ENCODE measurements at regions not wholly inside any gene's neighbourhood (a gene's known extent, or its start where the extent isn't known, plus 50 kb on each side); places are given as distances from the start of the nearest gene placed in this dataset.
"Not testable (repeated sequence)": the region's sequence is repeated elsewhere in the genome, so short reads cannot be mapped to it uniquely, and the experiment has no call there.

DNA sequence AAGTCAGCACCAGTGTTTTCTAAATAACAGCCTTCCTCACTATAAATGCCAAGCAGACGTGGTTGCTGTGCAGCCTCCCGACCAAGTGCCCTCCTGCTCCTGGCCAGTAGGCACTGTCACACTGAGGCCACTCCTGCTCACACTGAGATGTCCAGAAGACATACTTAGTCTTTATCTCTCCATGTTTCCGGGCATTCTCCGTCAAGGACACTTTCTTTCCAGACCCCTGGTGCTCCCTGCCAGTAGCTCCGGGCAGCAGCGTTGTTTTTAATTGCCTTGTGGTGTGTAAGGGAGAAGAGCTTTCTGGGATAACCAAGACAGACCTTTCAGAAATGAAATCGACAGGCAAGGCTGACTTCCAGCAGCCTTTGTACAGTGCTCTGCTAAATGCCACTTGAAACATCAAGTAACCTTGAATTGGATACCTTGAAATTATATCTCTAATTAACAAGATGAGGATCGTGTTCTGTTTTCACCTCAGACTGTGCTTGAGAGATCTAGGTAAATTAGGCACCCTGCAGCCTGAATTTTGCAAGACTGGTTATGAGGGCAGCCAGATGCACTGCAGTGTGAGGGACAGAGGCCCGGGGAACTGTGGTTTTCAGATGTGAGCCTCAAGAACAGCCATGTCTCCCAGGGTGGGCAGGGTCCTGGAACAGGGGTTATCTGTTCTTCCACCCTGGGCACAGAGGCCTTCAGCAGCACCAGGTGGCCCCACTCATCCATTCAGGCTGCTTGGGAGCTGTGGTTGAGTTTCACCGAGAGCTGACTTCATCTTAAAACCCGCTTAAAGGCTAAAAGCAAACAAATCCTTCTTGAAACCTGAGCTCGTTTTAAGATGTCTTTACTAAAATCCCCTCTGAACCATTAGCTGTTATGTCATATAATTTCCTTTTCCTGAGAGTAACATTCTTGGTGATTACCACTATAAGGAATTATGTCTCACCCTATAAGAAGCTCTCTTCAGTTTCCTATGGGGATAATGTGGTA lies 105.5 kb upstream of the IL12A start:
- peaks cover 5% of the 10 kb centered on the region for H3K27me3 Mint-ChIP-seq (ENCODE audit: low read depth)
- no peak overlapping the region for H3K27ac Mint-ChIP-seq
- no peak overlapping the region for H3K4me3 Mint-ChIP-seq
- H3K36me3 Mint-ChIP-seq (ENCODE audit: low read depth): no peaks in the 10 kb centered on the region
- H3K9me3 Mint-ChIP-seq: no peaks in the 10 kb centered on the region
- H3K4me1 Mint-ChIP-seq (ENCODE audit: low read depth): peaks cover 2% of the 10 kb centered on the region

DNA sequence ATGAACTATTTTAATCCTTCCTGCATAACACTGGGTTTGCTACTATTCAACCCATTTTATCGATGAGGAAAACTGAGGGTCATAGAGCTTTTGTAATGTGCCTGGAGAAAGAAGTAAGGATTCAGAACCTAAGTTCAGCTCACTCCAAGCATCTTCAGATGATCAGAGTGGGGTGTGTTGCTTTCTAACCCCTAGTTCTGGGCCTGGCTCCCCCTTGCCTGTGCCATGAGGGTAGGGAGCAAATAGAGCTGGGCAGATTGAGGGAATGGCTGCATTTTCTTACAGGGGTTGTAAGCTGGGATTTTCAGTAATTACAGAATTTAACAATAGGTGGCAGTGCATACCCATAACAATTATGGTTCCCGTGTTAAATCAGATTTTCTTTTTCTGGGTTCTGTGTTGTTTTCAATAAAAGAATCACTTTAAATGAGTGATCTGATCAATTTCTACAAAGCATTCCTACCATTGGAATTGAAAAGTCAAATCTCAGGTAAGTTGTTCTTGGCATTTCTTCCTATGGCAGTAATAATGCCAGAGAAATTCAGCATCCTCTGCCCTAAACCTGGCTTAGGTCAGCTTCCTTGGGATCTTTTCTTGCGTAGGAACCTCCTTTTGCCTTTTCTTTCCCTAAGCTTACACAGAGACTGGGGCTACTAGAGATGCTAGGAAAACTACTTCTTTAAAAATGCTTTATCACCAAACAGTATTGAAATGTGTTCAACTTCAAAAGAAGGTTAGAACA lies 103.8 kb upstream of the IL12A start:
- Mint-ChIP-seq H3K27me3 (ENCODE audit: low read depth) (peaks cover 17% of the 10 kb centered on the region), H3K9me3 (no peaks in the 10 kb centered on the region), H3K4me1 (ENCODE audit: low read depth) (no peaks in the 10 kb centered on the region), H3K27ac (no peak overlapping the region), H3K4me3 (no peak overlapping the region), H3K36me3 (ENCODE audit: low read depth) (no peaks in the 10 kb centered on the region)

DNA sequence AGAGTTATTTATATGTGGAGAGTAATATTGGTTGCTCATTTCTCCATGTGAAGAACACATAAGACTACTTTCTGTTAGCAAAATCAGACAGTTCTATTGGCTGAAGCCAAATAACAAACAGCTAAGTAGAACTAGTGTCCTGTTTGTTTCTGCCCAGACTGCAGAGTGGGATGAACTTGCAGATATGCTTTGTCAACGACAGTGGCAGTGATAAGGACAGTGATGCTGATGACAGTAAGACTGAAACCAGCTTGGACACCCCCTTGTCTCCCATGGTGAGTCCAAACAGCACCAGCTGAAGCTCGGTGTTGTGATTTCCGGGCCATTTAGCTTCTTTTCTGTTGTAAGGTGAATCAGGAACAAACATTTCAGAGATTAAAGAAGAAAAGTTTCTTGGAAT lies 102.6 kb upstream of the IL12A start:
- Mint-ChIP-seq H3K4me1 (ENCODE audit: low read depth) (no peaks in the 10 kb centered on the region), H3K36me3 (ENCODE audit: low read depth) (no peaks in the 10 kb centered on the region), H3K9me3 (no peaks in the 10 kb centered on the region), H3K27ac (no peak overlapping the region), H3K27me3 (ENCODE audit: low read depth) (peaks cover 17% of the 10 kb centered on the region), H3K4me3 (no peak overlapping the region)

DNA sequence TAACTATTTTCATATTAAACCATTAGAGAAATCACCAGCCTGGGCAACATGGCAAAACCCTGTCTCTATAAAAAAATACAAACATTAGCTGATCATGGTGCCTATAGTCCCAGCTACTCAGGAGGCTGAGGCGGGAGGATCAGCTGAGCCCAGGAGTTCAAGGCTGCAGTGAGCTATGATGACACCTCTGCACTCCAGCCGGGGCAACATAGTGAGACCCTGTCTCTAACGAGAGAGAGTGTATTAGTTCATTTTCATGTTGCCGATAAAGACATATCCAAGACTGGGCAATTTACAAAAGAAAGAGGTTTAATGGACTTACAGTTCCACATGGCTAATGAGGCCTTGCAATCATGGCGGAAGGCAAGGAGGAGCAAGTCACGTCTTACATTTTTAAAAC lies 102.1 kb upstream of the IL12A start:
- H3K9me3 Mint-ChIP-seq; H3K36me3 Mint-ChIP-seq (ENCODE audit: low read depth); H3K4me3 Mint-ChIP-seq; H3K27ac Mint-ChIP-seq; H3K4me1 Mint-ChIP-seq (ENCODE audit: low read depth): not testable (repeated sequence)
- peaks cover 17% of the 10 kb centered on the region for H3K27me3 Mint-ChIP-seq (ENCODE audit: low read depth)

DNA sequence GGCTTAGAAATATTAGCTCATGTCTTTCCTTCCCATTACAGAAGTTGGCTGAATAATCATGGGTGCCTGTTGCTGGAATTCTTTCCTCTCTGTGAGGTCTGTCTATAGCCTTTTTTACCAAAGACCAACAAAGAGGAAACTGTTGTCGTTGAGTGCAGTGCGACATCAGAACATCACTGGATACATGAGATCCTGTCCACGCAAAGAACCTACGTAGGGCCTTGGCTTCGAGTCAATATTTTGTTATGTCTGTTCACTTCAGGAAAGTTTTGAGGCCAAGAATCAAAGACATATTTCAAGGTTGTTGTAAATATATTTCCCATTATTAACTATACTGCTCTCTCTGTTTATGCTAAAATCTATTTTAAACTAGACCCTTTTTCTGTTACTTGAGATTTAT lies 101.5 kb upstream of the IL12A start:
- H3K4me1 Mint-ChIP-seq (ENCODE audit: low read depth): no peaks in the 10 kb centered on the region
- no peaks in the 10 kb centered on the region for H3K36me3 Mint-ChIP-seq (ENCODE audit: low read depth)
- peaks cover 17% of the 10 kb centered on the region for H3K27me3 Mint-ChIP-seq (ENCODE audit: low read depth)
- H3K9me3 Mint-ChIP-seq: no peaks in the 10 kb centered on the region
- H3K27ac Mint-ChIP-seq: no peak overlapping the region
- no peak overlapping the region for H3K4me3 Mint-ChIP-seq

DNA sequence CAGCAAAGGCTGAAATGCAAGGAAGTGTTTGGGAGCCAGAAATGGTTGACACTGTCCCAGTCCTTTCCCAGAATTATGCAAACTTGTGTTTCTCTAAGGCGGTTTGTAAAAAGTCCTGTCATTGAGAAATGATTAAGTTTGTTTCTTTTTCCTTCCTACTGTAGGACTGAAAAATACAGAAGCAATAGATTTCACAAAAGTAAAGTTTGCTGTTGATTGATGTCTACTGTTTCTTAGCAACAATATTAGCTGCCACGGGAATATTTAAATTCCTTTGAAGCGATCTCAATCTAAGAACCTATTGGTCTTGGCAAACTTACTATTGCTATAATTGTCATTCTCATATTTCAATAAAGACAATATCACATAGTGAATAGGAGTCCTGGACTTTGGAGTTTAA lies 100.7 kb upstream of the IL12A start:
- H3K4me1 Mint-ChIP-seq (ENCODE audit: low read depth): no peaks in the 10 kb centered on the region
- peaks cover 16% of the 10 kb centered on the region for H3K27me3 Mint-ChIP-seq (ENCODE audit: low read depth)
- no peaks in the 10 kb centered on the region for H3K9me3 Mint-ChIP-seq
- no peaks in the 10 kb centered on the region for H3K36me3 Mint-ChIP-seq (ENCODE audit: low read depth)
- no peak overlapping the region for H3K4me3 Mint-ChIP-seq
- no peak overlapping the region for H3K27ac Mint-ChIP-seq

DNA sequence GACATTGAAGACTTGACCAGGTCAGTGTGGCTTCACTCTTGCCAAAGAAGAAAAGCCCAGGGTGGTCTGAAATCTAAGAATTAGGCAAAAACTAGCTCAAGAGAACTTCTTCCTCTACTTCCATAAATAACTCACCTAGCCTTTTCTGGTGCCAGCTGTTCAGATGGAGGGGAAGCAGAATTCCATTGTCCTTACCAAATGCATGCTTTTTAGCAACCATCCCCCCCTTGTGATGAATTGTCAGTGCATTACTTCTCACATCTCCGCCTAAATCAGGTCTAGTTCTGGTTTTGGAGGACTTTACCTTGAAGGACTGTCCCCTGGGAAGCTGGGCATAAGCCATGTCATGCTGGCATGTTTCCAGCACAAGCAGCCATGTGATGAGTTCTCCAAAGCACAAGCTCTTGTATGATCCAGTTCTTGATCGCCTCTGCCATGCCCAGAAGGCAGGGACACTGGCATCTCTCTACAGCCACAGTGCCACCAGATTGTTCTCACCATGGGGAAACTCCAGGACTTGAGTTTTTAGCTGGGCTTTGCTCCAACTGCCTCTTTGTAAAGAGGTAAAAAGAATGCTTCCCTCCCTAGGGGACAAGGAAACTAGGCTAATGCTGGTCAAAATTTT lies 96.4 kb upstream of the IL12A start:
- Mint-ChIP-seq H3K27ac (no peak overlapping the region), H3K36me3 (ENCODE audit: low read depth) (no peaks in the 10 kb centered on the region), H3K4me1 (ENCODE audit: low read depth) (no peaks in the 10 kb centered on the region), H3K9me3 (no peaks in the 10 kb centered on the region), H3K4me3 (no peak overlapping the region), H3K27me3 (ENCODE audit: low read depth) (peaks cover 30% of the 10 kb centered on the region)

DNA sequence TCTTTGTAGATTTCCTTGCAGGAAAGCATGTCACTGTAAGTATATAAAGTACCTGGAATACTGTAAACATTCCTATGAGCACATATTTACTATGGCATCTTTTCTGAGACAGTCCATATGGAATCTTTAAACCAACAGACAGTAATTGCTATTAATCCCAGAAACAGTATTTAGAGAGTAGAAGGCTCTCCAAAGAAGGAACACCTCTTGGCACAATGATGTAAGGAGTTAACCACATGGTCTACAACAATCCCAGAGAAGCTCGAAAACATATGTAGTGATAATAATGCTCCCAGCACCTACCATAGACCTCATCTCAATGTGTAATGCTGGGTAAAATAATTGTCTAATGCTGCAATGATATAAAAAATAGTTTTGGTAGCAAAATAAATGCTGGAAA lies 95.8 kb upstream of the IL12A start:
- H3K4me1 Mint-ChIP-seq (ENCODE audit: low read depth): no peaks in the 10 kb centered on the region
- no peaks in the 10 kb centered on the region for H3K36me3 Mint-ChIP-seq (ENCODE audit: low read depth)
- H3K27me3 Mint-ChIP-seq (ENCODE audit: low read depth): peaks cover 35% of the 10 kb centered on the region
- no peak overlapping the region for H3K4me3 Mint-ChIP-seq
- no peak overlapping the region for H3K27ac Mint-ChIP-seq
- H3K9me3 Mint-ChIP-seq: no peaks in the 10 kb centered on the region

DNA sequence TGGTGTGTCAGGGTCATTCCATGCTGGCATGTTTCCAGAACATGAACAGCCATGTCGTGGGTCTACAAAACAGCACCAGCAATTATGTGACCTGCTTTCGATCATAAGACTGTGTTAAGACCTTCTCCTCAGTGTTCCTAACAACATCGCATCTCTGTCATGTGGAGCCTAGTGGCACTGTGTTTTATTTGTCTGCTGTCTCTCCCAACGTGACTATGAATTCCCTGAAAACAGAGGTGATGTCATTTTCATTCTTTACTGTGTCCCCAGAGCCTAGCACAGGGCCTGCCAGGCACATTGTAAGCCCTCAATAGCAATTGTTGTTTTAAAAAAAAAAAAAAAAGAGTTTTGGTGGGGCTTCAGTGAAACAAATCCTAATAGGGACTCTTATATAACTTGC lies 94.2 kb upstream of the IL12A start:
- Mint-ChIP-seq H3K27me3 (ENCODE audit: low read depth) (peaks cover 26% of the 10 kb centered on the region), H3K27ac (no peak overlapping the region), H3K4me3 (no peak overlapping the region), H3K4me1 (ENCODE audit: low read depth) (no peaks in the 10 kb centered on the region), H3K36me3 (ENCODE audit: low read depth) (no peaks in the 10 kb centered on the region), H3K9me3 (no peaks in the 10 kb centered on the region)

DNA sequence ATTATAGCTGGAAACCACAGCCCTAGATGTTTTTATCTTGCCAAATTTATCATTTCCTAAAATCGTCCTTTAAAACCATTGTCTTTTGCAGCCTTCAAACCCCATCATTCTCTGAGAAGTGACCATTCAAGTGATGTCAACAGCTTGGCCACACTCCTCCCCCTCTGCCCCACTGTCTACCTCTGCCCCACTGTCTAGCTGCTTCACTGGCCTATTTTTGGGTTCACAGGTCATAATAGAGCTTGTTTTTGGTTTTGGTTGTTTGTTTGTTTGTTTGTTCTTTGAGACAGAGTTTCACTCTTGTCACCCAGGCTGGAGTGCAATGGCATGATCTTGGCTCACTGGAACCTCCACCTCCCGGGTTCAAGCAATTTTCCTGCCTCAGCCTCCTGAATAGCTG lies 93.2 kb upstream of the IL12A start:
- Mint-ChIP-seq H3K27ac (no peak overlapping the region), H3K36me3 (ENCODE audit: low read depth) (no peaks in the 10 kb centered on the region), H3K4me1 (ENCODE audit: low read depth) (no peaks in the 10 kb centered on the region), H3K27me3 (ENCODE audit: low read depth) (peaks cover 28% of the 10 kb centered on the region), H3K9me3 (no peaks in the 10 kb centered on the region), H3K4me3 (no peak overlapping the region)

DNA sequence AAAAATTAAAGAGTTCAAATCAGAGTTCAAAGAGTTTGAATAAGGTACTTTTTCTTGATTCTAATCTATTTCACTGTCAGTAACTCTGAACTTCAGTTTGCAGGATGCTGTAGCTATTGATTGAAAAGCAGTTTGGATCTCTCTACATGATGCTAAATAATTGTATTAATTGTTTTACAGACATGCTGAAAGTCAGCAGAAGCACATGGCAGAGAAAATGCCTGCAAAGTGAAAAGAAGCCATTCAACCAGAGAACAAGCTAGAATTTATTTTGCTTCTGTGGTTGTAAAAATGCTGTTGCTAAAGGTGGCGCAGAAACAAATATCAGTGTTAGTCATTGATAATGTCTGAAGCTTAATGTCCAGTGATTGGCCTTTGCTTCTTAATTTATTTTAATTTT lies 92.1 kb upstream of the IL12A start:
- H3K27me3 Mint-ChIP-seq (ENCODE audit: low read depth): peaks cover 32% of the 10 kb centered on the region

DNA sequence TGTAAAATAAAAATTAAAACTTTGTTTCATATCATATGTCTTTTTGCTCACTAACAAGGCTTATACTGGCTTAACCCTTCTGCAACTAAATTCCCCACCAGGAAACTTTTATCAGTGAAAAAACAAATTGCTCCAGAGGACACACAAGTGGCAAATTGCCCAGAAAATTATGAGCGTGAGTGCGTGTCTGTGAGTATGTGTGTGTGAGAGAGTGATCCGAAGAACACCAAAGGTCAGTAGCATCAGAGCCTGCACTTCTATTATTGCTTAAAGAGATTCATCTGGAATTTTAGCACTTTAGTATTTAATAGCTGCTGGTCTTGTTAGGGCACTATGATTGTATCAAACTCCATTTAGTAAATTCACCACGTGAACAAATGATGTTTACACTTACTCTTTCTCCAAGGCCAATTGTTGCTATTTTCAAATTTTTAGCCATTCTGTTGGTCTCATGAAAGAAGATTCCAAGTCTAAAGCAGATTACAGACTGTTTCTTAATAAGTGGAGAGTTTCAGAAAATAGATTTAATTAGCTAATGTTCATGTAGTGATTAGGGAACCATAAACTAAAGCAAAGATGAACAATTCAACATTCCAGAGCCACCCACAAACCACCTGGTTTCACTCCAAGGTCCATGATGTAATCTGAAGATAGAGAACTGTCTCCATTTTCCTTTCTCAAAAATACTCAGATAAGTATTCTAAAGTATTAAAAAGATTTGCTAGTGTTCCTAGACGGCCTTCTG lies 91.1 kb upstream of the IL12A start:
- H3K36me3 Mint-ChIP-seq (ENCODE audit: low read depth): no peaks in the 10 kb centered on the region
- H3K27me3 Mint-ChIP-seq (ENCODE audit: low read depth): peaks cover 31% of the 10 kb centered on the region
- H3K27ac Mint-ChIP-seq: no peak overlapping the region
- no peaks in the 10 kb centered on the region for H3K9me3 Mint-ChIP-seq
- H3K4me3 Mint-ChIP-seq: no peak overlapping the region
- H3K4me1 Mint-ChIP-seq (ENCODE audit: low read depth): no peaks in the 10 kb centered on the region

More for the DNA sequence above, 92.1 kb upstream of the IL12A start:
- Mint-ChIP-seq H3K4me3 (no peak overlapping the region), H3K4me1 (ENCODE audit: low read depth) (no peaks in the 10 kb centered on the region), H3K9me3 (no peaks in the 10 kb centered on the region), H3K36me3 (ENCODE audit: low read depth) (no peaks in the 10 kb centered on the region), H3K27ac (no peak overlapping the region)

DNA sequence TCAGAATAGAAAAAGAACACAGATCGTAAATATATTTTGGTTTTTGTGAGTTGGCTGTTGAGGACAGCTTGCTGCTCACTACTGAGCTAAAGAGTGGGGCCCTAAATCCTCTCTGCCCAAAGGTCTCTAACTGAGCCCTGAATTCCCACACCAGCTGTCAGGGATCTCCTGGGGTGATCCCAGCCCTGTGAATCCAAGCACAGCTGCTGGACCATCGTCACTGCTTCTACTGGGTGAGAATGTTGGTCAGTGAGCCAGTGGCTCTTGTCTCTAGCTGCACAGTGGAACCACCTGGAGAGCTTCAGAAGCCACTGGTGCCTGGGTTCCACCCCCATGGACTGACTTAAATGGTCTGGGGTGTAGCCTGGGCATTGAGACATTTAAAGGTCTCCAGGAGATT lies 90.5 kb upstream of the IL12A start:
- no peak overlapping the region for H3K27ac Mint-ChIP-seq
- no peak overlapping the region for H3K4me3 Mint-ChIP-seq
- H3K9me3 Mint-ChIP-seq: no peaks in the 10 kb centered on the region
- H3K27me3 Mint-ChIP-seq (ENCODE audit: low read depth): peaks cover 37% of the 10 kb centered on the region
- no peaks in the 10 kb centered on the region for H3K36me3 Mint-ChIP-seq (ENCODE audit: low read depth)
- no peaks in the 10 kb centered on the region for H3K4me1 Mint-ChIP-seq (ENCODE audit: low read depth)

DNA sequence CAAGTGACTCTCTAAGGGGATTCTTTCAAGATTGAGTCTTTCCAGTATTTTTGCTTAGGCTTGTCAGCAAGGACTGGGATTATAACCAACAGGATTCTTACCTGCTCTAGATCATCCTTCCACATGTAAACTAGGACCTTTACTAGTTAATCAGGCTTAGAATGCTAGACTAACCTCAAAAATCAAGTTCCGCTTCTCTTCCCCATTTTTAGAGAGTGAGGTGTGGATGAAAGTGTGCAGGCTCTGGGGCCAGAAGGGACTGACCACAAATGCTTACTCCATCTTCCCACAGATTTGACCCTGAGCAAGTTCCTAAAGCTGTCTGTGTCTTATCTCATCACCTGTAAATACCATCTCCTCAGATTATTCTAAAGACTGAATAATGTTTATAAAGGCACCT lies 89.5 kb upstream of the IL12A start:
- no peaks in the 10 kb centered on the region for H3K4me1 Mint-ChIP-seq (ENCODE audit: low read depth)
- H3K27ac Mint-ChIP-seq: no peak overlapping the region
- peaks cover 39% of the 10 kb centered on the region for H3K27me3 Mint-ChIP-seq (ENCODE audit: low read depth)
- H3K36me3 Mint-ChIP-seq (ENCODE audit: low read depth): no peaks in the 10 kb centered on the region
- no peak overlapping the region for H3K4me3 Mint-ChIP-seq
- H3K9me3 Mint-ChIP-seq: no peaks in the 10 kb centered on the region

Measured in T-helper 1 cell treated with Interleukin-12 subunit alpha and Interleukin-12 subunit beta and Interleukin-4 antibody, amounts not matched to agents 30 μg/mL and 1 μg/mL, for 36 hours (primary cell).